ENCODE measurements at regions not wholly inside any gene's neighbourhood (a gene's known extent, or its start where the extent isn't known, plus 50 kb on each side); places are given as distances from the start of the nearest gene placed in this dataset.

GRCh38 chr20:54339093-54339492, 131.2 kb downstream of the PFDN4 start:
- DNase-seq (no peak), FAIRE-seq (no peak)
- 76 to 87% (median 78%) methylated on average over 7 of the region's 7 CpGs for WGBS, 3 donors
- Histone ChIP-seq H3K4me3 (ENCODE audit: low read depth in 1 of 3, low read length in 3 of 3) (no peak overlapping the region), H3K27ac (ENCODE audit: low read depth in 1 of 3, low read length in 2 of 3) (no peak overlapping the region), H3K36me3 (ENCODE audit: control insufficient read depth in 3 of 3, insufficient read depth in 2 of 3, low read depth in 1 of 3, low read length in 3 of 3) (no peaks in the 10 kb centered on the region), H3K27me3 (ENCODE audit: control insufficient read depth in 3 of 3, insufficient read depth in 3 of 3, low read length in 3 of 3) (no peaks in the 10 kb centered on the region), H3K4me1 (ENCODE audit: control insufficient read depth in 3 of 3, insufficient read depth in 2 of 3, low read depth in 1 of 3, low read length in 2 of 3) (no peaks in the 10 kb centered on the region), H3K9me3 (ENCODE audit: control insufficient read depth in 2 of 2, insufficient read depth in 1 of 2, low read depth in 1 of 2, low read length in 1 of 2) (peaks cover 0 to 2% of the 10 kb centered on the region in 2 donors)

GRCh38 chr20:54340206-54340605, 132.3 kb downstream of the PFDN4 start:
- no peaks in the 10 kb centered on the region for H3K9me3 ChIP-seq (ENCODE audit: control insufficient read depth in 2 of 2, insufficient read depth in 1 of 2, low read depth in 1 of 2, low read length in 1 of 2)
- H3K4me3 ChIP-seq (ENCODE audit: low read depth in 1 of 3, low read length in 3 of 3), result no peak overlapping the region
- 6 to 33% (median 31%) methylated on average over 1 of the region's 1 CpG for WGBS, 3 donors
- H3K4me1 ChIP-seq (ENCODE audit: control insufficient read depth in 3 of 3, insufficient read depth in 2 of 3, low read depth in 1 of 3, low read length in 2 of 3), result no peaks in the 10 kb centered on the region
- no peak overlapping the region for H3K27ac ChIP-seq (ENCODE audit: low read depth in 1 of 3, low read length in 2 of 3)
- no peak for FAIRE-seq
- no peaks in the 10 kb centered on the region for H3K27me3 ChIP-seq (ENCODE audit: control insufficient read depth in 3 of 3, insufficient read depth in 3 of 3, low read length in 3 of 3)
- H3K36me3 ChIP-seq (ENCODE audit: control insufficient read depth in 3 of 3, insufficient read depth in 2 of 3, low read depth in 1 of 3, low read length in 3 of 3), result no peaks in the 10 kb centered on the region
- DNase-seq, result no peak

GRCh38 chr20:54340667-54341081, 132.8 kb downstream of the PFDN4 start:
- no peak for DNase-seq
- Histone ChIP-seq H3K4me1 (ENCODE audit: control insufficient read depth in 3 of 3, insufficient read depth in 2 of 3, low read depth in 1 of 3, low read length in 2 of 3) (no peaks in the 10 kb centered on the region), H3K27ac (ENCODE audit: low read depth in 1 of 3, low read length in 2 of 3) (no peak overlapping the region), H3K27me3 (ENCODE audit: control insufficient read depth in 3 of 3, insufficient read depth in 3 of 3, low read length in 3 of 3) (no peaks in the 10 kb centered on the region), H3K9me3 (ENCODE audit: control insufficient read depth in 2 of 2, insufficient read depth in 1 of 2, low read depth in 1 of 2, low read length in 1 of 2) (no peaks in the 10 kb centered on the region), H3K36me3 (ENCODE audit: control insufficient read depth in 3 of 3, insufficient read depth in 2 of 3, low read depth in 1 of 3, low read length in 3 of 3) (no peaks in the 10 kb centered on the region), H3K4me3 (ENCODE audit: low read depth in 1 of 3, low read length in 3 of 3) (no peak overlapping the region)
- no peak for FAIRE-seq
- 26 to 35% (median 33%) methylated on average over 4 of the region's 4 CpGs for WGBS, 3 donors

GRCh38 chr20:54342258-54342920, 133.0 kb upstream of the DOK5 start:
- no peaks in the 10 kb centered on the region for H3K4me1 ChIP-seq (ENCODE audit: control insufficient read depth in 3 of 3, insufficient read depth in 2 of 3, low read depth in 1 of 3, low read length in 2 of 3)
- no peaks in the 10 kb centered on the region for H3K9me3 ChIP-seq (ENCODE audit: control insufficient read depth in 2 of 2, insufficient read depth in 1 of 2, low read depth in 1 of 2, low read length in 1 of 2)
- H3K27ac ChIP-seq (ENCODE audit: low read depth in 1 of 3, low read length in 2 of 3), result no peak overlapping the region
- DNase-seq, result no peak
- FAIRE-seq, result no peak
- 84 to 91% (median 87%) methylated on average over 5 of the region's 5 CpGs for WGBS, 3 donors
- H3K27me3 ChIP-seq (ENCODE audit: control insufficient read depth in 3 of 3, insufficient read depth in 3 of 3, low read length in 3 of 3), result no peaks in the 10 kb centered on the region
- no peaks in the 10 kb centered on the region for H3K36me3 ChIP-seq (ENCODE audit: control insufficient read depth in 3 of 3, insufficient read depth in 2 of 3, low read depth in 1 of 3, low read length in 3 of 3)
- H3K4me3 ChIP-seq (ENCODE audit: low read depth in 1 of 3, low read length in 3 of 3), result no peak overlapping the region

- Histone ChIP-seq H3K36me3 (ENCODE audit: control insufficient read depth in 3 of 3, insufficient read depth in 2 of 3, low read depth in 1 of 3, low read length in 3 of 3) (no peaks in the 10 kb centered on the region), H3K27ac (ENCODE audit: low read depth in 1 of 3, low read length in 2 of 3) (no peak overlapping the region), H3K4me1 (ENCODE audit: control insufficient read depth in 3 of 3, insufficient read depth in 2 of 3, low read depth in 1 of 3, low read length in 2 of 3) (no peaks in the 10 kb centered on the region), H3K4me3 (ENCODE audit: low read depth in 1 of 3, low read length in 3 of 3) (no peak overlapping the region), H3K27me3 (ENCODE audit: control insufficient read depth in 3 of 3, insufficient read depth in 3 of 3, low read length in 3 of 3) (no peaks in the 10 kb centered on the region), H3K9me3 (ENCODE audit: control insufficient read depth in 2 of 2, insufficient read depth in 1 of 2, low read depth in 1 of 2, low read length in 1 of 2) (no peaks in the 10 kb centered on the region)
- 67 to 75% (median 67%) methylated on average over 4 of the region's 4 CpGs for WGBS, 3 donors
- no peak for FAIRE-seq
- DNase-seq, result no peak
Observed at GRCh38 chr20:54343099-54343498, 132.3 kb upstream of the DOK5 start.

GRCh38 chr20:54343634-54344033, 131.8 kb upstream of the DOK5 start:
- Histone ChIP-seq H3K4me1 (ENCODE audit: control insufficient read depth in 3 of 3, insufficient read depth in 2 of 3, low read depth in 1 of 3, low read length in 2 of 3) (no peaks in the 10 kb centered on the region), H3K9me3 (ENCODE audit: control insufficient read depth in 2 of 2, insufficient read depth in 1 of 2, low read depth in 1 of 2, low read length in 1 of 2) (no peaks in the 10 kb centered on the region), H3K4me3 (ENCODE audit: low read depth in 1 of 3, low read length in 3 of 3) (no peak overlapping the region), H3K27ac (ENCODE audit: low read depth in 1 of 3, low read length in 2 of 3) (no peak overlapping the region), H3K27me3 (ENCODE audit: control insufficient read depth in 3 of 3, insufficient read depth in 3 of 3, low read length in 3 of 3) (no peaks in the 10 kb centered on the region), H3K36me3 (ENCODE audit: control insufficient read depth in 3 of 3, insufficient read depth in 2 of 3, low read depth in 1 of 3, low read length in 3 of 3) (no peaks in the 10 kb centered on the region)
- DNase-seq (no peak), FAIRE-seq (no peak)
- 86 to 100% (median 92%) methylated on average over 1 of the region's 1 CpG for WGBS, 3 donors

GRCh38 chr20:54344832-54345231, 130.6 kb upstream of the DOK5 start:
- WGBS, 3 donors, result 46 to 56% (median 46%) methylated on average over 2 of the region's 2 CpGs
- FAIRE-seq (no peak), DNase-seq (no peak)
- Histone ChIP-seq H3K36me3 (ENCODE audit: control insufficient read depth in 3 of 3, insufficient read depth in 2 of 3, low read depth in 1 of 3, low read length in 3 of 3) (no peaks in the 10 kb centered on the region), H3K27me3 (ENCODE audit: control insufficient read depth in 3 of 3, insufficient read depth in 3 of 3, low read length in 3 of 3) (no peaks in the 10 kb centered on the region), H3K9me3 (ENCODE audit: control insufficient read depth in 2 of 2, insufficient read depth in 1 of 2, low read depth in 1 of 2, low read length in 1 of 2) (no peaks in the 10 kb centered on the region), H3K27ac (ENCODE audit: low read depth in 1 of 3, low read length in 2 of 3) (no peak overlapping the region), H3K4me3 (ENCODE audit: low read depth in 1 of 3, low read length in 3 of 3) (no peak overlapping the region), H3K4me1 (ENCODE audit: control insufficient read depth in 3 of 3, insufficient read depth in 2 of 3, low read depth in 1 of 3, low read length in 2 of 3) (no peaks in the 10 kb centered on the region)

- Histone ChIP-seq H3K4me3 (ENCODE audit: low read depth in 1 of 3, low read length in 3 of 3) (no peak overlapping the region), H3K27ac (ENCODE audit: low read depth in 1 of 3, low read length in 2 of 3) (no peak overlapping the region), H3K4me1 (ENCODE audit: control insufficient read depth in 3 of 3, insufficient read depth in 2 of 3, low read depth in 1 of 3, low read length in 2 of 3) (no peaks in the 10 kb centered on the region), H3K9me3 (ENCODE audit: control insufficient read depth in 2 of 2, insufficient read depth in 1 of 2, low read depth in 1 of 2, low read length in 1 of 2) (no peaks in the 10 kb centered on the region), H3K27me3 (ENCODE audit: control insufficient read depth in 3 of 3, insufficient read depth in 3 of 3, low read length in 3 of 3) (no peaks in the 10 kb centered on the region), H3K36me3 (ENCODE audit: control insufficient read depth in 3 of 3, insufficient read depth in 2 of 3, low read depth in 1 of 3, low read length in 3 of 3) (no peaks in the 10 kb centered on the region)
- 46 to 57% (median 54%) methylated on average over 4 of the region's 4 CpGs for WGBS, 3 donors
- no peak for FAIRE-seq
- DNase-seq, result no peak
Observed at GRCh38 chr20:54345301-54345724, 130.1 kb upstream of the DOK5 start.

GRCh38 chr20:54345821-54346220, 129.6 kb upstream of the DOK5 start:
- Histone ChIP-seq H3K27ac (ENCODE audit: low read depth in 1 of 3, low read length in 2 of 3) (no peak overlapping the region), H3K9me3 (ENCODE audit: control insufficient read depth in 2 of 2, insufficient read depth in 1 of 2, low read depth in 1 of 2, low read length in 1 of 2) (no peaks in the 10 kb centered on the region), H3K36me3 (ENCODE audit: control insufficient read depth in 3 of 3, insufficient read depth in 2 of 3, low read depth in 1 of 3, low read length in 3 of 3) (no peaks in the 10 kb centered on the region), H3K4me3 (ENCODE audit: low read depth in 1 of 3, low read length in 3 of 3) (no peak overlapping the region), H3K27me3 (ENCODE audit: control insufficient read depth in 3 of 3, insufficient read depth in 3 of 3, low read length in 3 of 3) (no peaks in the 10 kb centered on the region), H3K4me1 (ENCODE audit: control insufficient read depth in 3 of 3, insufficient read depth in 2 of 3, low read depth in 1 of 3, low read length in 2 of 3) (no peaks in the 10 kb centered on the region)
- WGBS, 3 donors, result 58 to 59% (median 59%) methylated on average over 2 of the region's 2 CpGs
- FAIRE-seq (no peak), DNase-seq (no peak)

Data from small intestine (tissue), 7 donors.